ENCODE measurements at regions not wholly inside any gene's neighbourhood (a gene's known extent, or its start where the extent isn't known, plus 50 kb on each side); places are given as distances from the start of the nearest gene placed in this dataset.

DNA sequence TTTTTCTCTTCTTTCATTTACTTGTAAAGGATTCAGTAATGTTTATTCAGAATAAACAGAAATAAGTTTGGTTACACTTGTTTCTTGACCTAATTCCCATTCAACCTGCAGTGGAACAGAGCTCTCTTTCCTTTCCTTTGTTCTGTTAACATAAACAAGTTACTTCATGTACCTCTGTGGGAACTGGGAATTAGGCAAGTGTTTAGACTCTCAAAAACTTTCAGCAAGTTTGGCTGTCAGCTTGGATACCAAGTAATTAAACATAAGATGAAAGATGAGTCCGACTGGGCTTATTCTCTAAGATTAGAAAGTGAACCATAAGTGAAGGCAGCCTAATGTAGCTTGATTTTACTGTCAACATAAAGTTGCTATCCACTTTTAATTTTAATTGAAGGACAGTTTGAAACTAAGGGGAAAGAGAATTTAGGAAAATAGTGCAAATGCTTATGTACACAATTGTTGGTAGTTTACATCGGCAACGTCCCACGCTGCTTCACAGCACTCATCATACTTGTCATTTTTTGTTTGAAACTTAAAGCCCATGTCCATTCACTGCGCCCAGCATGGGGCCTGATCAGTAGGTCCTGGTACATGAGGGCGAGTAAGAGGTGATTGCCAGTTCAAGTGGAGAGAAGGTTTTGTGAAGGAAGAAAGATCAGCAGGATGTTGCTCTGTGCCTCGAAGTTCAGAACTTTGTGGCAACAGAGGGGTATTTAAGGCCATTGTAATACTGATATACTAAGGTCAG is 113.0 kb downstream of the PLEKHG1 start:
- Histone ChIP-seq H3K79me2 (replicated peaks; ENCODE audit: insufficient read depth, low read length) (no peaks in the 10 kb centered on the region), H3K27ac (ENCODE audit: low read length) (no peak overlapping the region), H3F3A (ENCODE audit: insufficient read depth, low read length, poor library complexity, severe bottlenecking) (no peaks in the 10 kb centered on the region), H3K36me3 (ENCODE audit: insufficient read depth, low read length) (no peaks in the 10 kb centered on the region), H2AFZ (ENCODE audit: low read depth, low read length) (no peak overlapping the region), H3K27me3 (ENCODE audit: insufficient read depth, low read depth, low read length) (no peaks in the 10 kb centered on the region), H3K9ac (ENCODE audit: low read length) (no peak overlapping the region), H3K4me2 (ENCODE audit: low read length) (no peak overlapping the region), H3K4me3 (ENCODE audit: low read length) (no peak overlapping the region), H3K9me3 (ENCODE audit: low read length) (no peaks in the 10 kb centered on the region), H3K9me2 (ENCODE audit: insufficient read depth, low read length) (no peaks in the 10 kb centered on the region), H4K20me1 (ENCODE audit: insufficient read depth) (no peaks in the 10 kb centered on the region)
- TF ChIP-seq, protein P1, sequence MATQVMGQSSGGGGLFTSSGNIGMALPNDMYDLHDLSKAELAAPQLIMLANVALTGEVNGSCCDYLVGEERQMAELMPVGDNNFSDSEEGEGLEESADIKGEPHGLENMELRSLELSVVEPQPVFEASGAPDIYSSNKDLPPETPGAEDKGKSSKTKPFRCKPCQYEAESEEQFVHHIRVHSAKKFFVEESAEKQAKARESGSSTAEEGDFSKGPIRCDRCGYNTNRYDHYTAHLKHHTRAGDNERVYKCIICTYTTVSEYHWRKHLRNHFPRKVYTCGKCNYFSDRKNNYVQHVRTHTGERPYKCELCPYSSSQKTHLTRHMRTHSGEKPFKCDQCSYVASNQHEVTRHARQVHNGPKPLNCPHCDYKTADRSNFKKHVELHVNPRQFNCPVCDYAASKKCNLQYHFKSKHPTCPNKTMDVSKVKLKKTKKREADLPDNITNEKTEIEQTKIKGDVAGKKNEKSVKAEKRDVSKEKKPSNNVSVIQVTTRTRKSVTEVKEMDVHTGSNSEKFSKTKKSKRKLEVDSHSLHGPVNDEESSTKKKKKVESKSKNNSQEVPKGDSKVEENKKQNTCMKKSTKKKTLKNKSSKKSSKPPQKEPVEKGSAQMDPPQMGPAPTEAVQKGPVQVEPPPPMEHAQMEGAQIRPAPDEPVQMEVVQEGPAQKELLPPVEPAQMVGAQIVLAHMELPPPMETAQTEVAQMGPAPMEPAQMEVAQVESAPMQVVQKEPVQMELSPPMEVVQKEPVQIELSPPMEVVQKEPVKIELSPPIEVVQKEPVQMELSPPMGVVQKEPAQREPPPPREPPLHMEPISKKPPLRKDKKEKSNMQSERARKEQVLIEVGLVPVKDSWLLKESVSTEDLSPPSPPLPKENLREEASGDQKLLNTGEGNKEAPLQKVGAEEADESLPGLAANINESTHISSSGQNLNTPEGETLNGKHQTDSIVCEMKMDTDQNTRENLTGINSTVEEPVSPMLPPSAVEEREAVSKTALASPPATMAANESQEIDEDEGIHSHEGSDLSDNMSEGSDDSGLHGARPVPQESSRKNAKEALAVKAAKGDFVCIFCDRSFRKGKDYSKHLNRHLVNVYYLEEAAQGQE (IDR thresholded peaks at IDR 0.05; ENCODE audit: borderline replicate concordance): no peak
- TF ChIP-seq EZH2 (IDR thresholded peaks at IDR 0.05; ENCODE audit: borderline replicate concordance, insufficient read depth, low read length, poor library complexity, severe bottlenecking) (no peak), RAD21 (conservative IDR thresholded peaks at IDR 0.05) (no peak), SMC3 (conservative IDR thresholded peaks at IDR 0.05; ENCODE audit: poor library complexity) (no peak), MXI1 (conservative IDR thresholded peaks at IDR 0.05; ENCODE audit: poor library complexity, severe bottlenecking) (no peak)

DNA sequence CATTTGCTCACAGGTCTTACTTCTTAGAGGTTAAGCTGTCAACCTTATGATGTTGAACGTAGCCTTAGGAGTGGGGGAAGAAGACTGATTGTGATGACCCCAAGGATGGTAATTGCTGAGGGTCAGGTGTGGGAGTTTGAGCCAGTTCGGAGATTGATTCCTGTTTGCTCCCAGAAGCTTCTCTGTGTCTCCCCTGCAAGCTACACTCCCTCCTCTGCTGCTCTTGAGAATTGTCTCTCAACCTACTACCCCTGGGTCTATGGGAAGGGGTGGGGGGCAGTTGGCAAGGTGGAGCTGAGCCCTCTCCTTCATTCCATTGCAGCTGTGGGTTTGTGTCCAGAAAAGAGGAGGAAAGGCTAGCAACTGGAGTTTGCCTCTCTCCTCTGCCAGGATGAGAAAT is 113.8 kb downstream of the PLEKHG1 start:
- no peaks in the 10 kb centered on the region for H4K20me1 ChIP-seq (ENCODE audit: insufficient read depth)

More for the DNA sequence above, 113.8 kb downstream of the PLEKHG1 start:
- Histone ChIP-seq H3K4me2 (ENCODE audit: low read length) (no peak overlapping the region), H3F3A (ENCODE audit: insufficient read depth, low read length, poor library complexity, severe bottlenecking) (no peaks in the 10 kb centered on the region), H3K27ac (ENCODE audit: low read length) (no peak overlapping the region), H3K9me3 (ENCODE audit: low read length) (no peaks in the 10 kb centered on the region), H3K9ac (ENCODE audit: low read length) (no peak overlapping the region), H3K9me2 (ENCODE audit: insufficient read depth, low read length) (no peaks in the 10 kb centered on the region), H3K79me2 (replicated peaks; ENCODE audit: insufficient read depth, low read length) (no peaks in the 10 kb centered on the region), H3K4me3 (ENCODE audit: low read length) (no peak overlapping the region), H3K27me3 (ENCODE audit: insufficient read depth, low read depth, low read length) (no peaks in the 10 kb centered on the region), H3K36me3 (ENCODE audit: insufficient read depth, low read length) (no peaks in the 10 kb centered on the region), H2AFZ (ENCODE audit: low read depth, low read length) (no peak overlapping the region)
- TF ChIP-seq EP300 (conservative IDR thresholded peaks at IDR 0.05; ENCODE audit: poor library complexity, severe bottlenecking) (no peak), POLR2AphosphoS5 (IDR thresholded peaks at IDR 0.05) (no peak), TAF1 (IDR thresholded peaks at IDR 0.05; ENCODE audit: low read depth) (no peak), MXI1 (conservative IDR thresholded peaks at IDR 0.05; ENCODE audit: poor library complexity, severe bottlenecking) (no peak), SMC3 (conservative IDR thresholded peaks at IDR 0.05; ENCODE audit: poor library complexity) (no peak), RAD21 (conservative IDR thresholded peaks at IDR 0.05) (no peak), CTCF (IDR thresholded peaks at IDR 0.05; ENCODE audit: poor library complexity, severe bottlenecking) (no peak)
- TF ChIP-seq, protein P1 (IDR thresholded peaks at IDR 0.05; ENCODE audit: borderline replicate concordance): no peak

All from neural cell (in vitro differentiated cells).